NCI-H146 treated with DMSO at 0.1 percent for 48 hours (cell line): ENCODE measurements at regions not wholly inside any gene's neighbourhood (a gene's known extent, or its start where the extent isn't known, plus 50 kb on each side); places are given as distances from the start of the nearest gene placed in this dataset.
"Not testable (repeated sequence)": the region's sequence is repeated elsewhere in the genome, so short reads cannot be mapped to it uniquely, and the experiment has no call there.

Experiments
- DNase-seq: peaks from one replicate; lab custom pipeline; 2025; ENCODE audit not compliant: unreplicated experiment; lab: John Stamatoyannopoulos, UW

- DNase-seq = no peak
Measured at GRCh38 chr1:215287362-215287761, 204.8 kb downstream of the KCNK2 start.

- DNase-seq = no peak
Measured at GRCh38 chr1:215290018-215290417, 207.5 kb downstream of the KCNK2 start.

- no peak for DNase-seq
Measured at GRCh38 chr1:215292932-215293331, 210.4 kb downstream of the KCNK2 start.

- DNase-seq = no peak
Measured at GRCh38 chr1:215306426-215306825, 223.9 kb downstream of the KCNK2 start.

- no peak for DNase-seq
Measured at GRCh38 chr1:215321802-215322201, 239.3 kb downstream of the KCNK2 start.

- DNase-seq = not testable (repeated sequence)
Measured at GRCh38 chr1:215323992-215324391, 241.5 kb downstream of the KCNK2 start.

GRCh38 chr1:215330426-215330825 is 236.7 kb upstream of the KCTD3 start:
- no peak for DNase-seq

- DNase-seq = no peak
Measured at GRCh38 chr1:215344539-215344938, 222.6 kb upstream of the KCTD3 start.

- no peak for DNase-seq
Measured at GRCh38 chr1:215345208-215345607, 221.9 kb upstream of the KCTD3 start.

GRCh38 chr1:215345766-215346165 is 221.3 kb upstream of the KCTD3 start:
- DNase-seq = no peak

- DNase-seq = no peak
Measured at GRCh38 chr1:215357901-215358300, 209.2 kb upstream of the KCTD3 start.

GRCh38 chr1:215358356-215358755 is 208.7 kb upstream of the KCTD3 start:
- DNase-seq = no peak

GRCh38 chr1:215360031-215360430 is 207.1 kb upstream of the KCTD3 start:
- no peak for DNase-seq

- no peak for DNase-seq
Measured at GRCh38 chr1:215360758-215361157, 206.3 kb upstream of the KCTD3 start.

GRCh38 chr1:215375381-215375780 is 191.7 kb upstream of the KCTD3 start:
- no peak for DNase-seq

GRCh38 chr1:215376544-215377264 is 190.4 kb upstream of the KCTD3 start:
- DNase-seq = no peak

GRCh38 chr1:215377746-215378145 is 189.4 kb upstream of the KCTD3 start:
- no peak for DNase-seq

- no peak for DNase-seq
Measured at GRCh38 chr1:215380566-215380965, 186.5 kb upstream of the KCTD3 start.

GRCh38 chr1:215393476-215393875 is 173.6 kb upstream of the KCTD3 start:
- DNase-seq = no peak

- DNase-seq = no peak
Measured at GRCh38 chr1:215394084-215394991, 172.8 kb upstream of the KCTD3 start.

- no peak for DNase-seq
Measured at GRCh38 chr1:215397106-215397505, 170.0 kb upstream of the KCTD3 start.

- DNase-seq = no peak
Measured at GRCh38 chr1:215397843-215398242, 169.3 kb upstream of the KCTD3 start.
